A549 (cell line): ENCODE measurements at regions not wholly inside any gene's neighbourhood (a gene's known extent, or its start where the extent isn't known, plus 50 kb on each side); places are given as distances from the start of the nearest gene placed in this dataset.

Experiments
- ATAC-seq, 2 experiments: fragments of 200-7000 bp in 1 of 2; fragments of >200 bp in 1 of 2; cut with Nextera tagmentation in 1 of 2; cut with Tn5 transposase in 1 of 2; 3 replicates each; pipeline versions ENCODE4 v1.8.0 to v1.9.1; 2018 to 2020; ENCODE audit warnings: mild to moderate bottlenecking in 1 of 2, moderate library complexity in 1 of 2
- CTCF ChIA-PET: fragments of 300-600 bp; sonication (Branson Sonifier 250); formaldehyde crosslinking; extraction: SDS; loops from one replicate; lab custom pipeline; 2021; ENCODE audit warnings: antibody characterized with exemption, inconsistent platforms; lab: Yijun Ruan, JAX
- POLR2A ChIA-PET: fragments of 350-600 bp; formaldehyde crosslinking; extraction: SDS; loops from one replicate; lab custom pipeline; 2021; ENCODE audit warnings: antibody characterized with exemption, inconsistent platforms; lab: Yijun Ruan, JAX
- DNase-seq, 2 experiments: peaks; one replicate each; pipeline versions ENCODE4 v3.0.0 to v3.0.0-alpha.2; 2011 to 2016; ENCODE audit warnings: low read depth in 1 of 2, low spot score in 1 of 2
- FAIRE-seq: peaks from 2 replicates; lab custom pipeline; 2011; peaks lifted over from hg19 to GRCh38; lab: Jason Lieb, UNC
- H3K27ac ChIP-seq, 2 experiments: fragments of >200 bp; sonication (Bioruptor Twin); formaldehyde crosslinking; 3 replicates each; pipeline ENCODE4 v1.5.1; 2016 to 2017
- H3K4me1 ChIP-seq: fragments of >200 bp; sonication (Bioruptor Twin); formaldehyde crosslinking; 3 replicates; pipeline ENCODE4 v1.6.1; 2016
- H3K4me2 ChIP-seq: fragments of >200 bp; sonication (Bioruptor Twin); formaldehyde crosslinking; 3 replicates; pipeline ENCODE4 v1.6.1; 2016
- H3K4me3 ChIP-seq: fragments of >200 bp; sonication (Bioruptor Twin); formaldehyde crosslinking; 3 replicates; pipeline ENCODE4 v1.5.1; 2016
- H3K9me3 ChIP-seq: fragments of >200 bp; sonication (Bioruptor Twin); formaldehyde crosslinking; 3 replicates; pipeline ENCODE4 v1.6.1; 2016
- ATOH8 ChIP-seq: fragments of 250-450 bp; sonication (Bioruptor Pico); IDR thresholded peaks from 2 replicates; pipeline ENCODE4 v1.5.0; 2020; ENCODE audit warnings: low read depth, mild to moderate bottlenecking, moderate library complexity
- CBX8 ChIP-seq: fragments of 200-600 bp; sonication (generic); IDR thresholded peaks from 2 replicates; pipeline ENCODE4 v1.6.1; 2016
- CEBPB ChIP-seq, 2 experiments: fragments of >200 bp in 1 of 2; sonication (Bioruptor Twin) in 1 of 2; formaldehyde crosslinking in 1 of 2; IDR thresholded peaks; 2 replicates each; pipeline ENCODE4 v1.6.1; 2012 to 2016
- FOSL2 ChIP-seq, 2 experiments: fragments of 450-650 bp in 1 of 2; fragments of >200 bp in 1 of 2; sonication (Bioruptor Twin) in 1 of 2; formaldehyde crosslinking; IDR thresholded peaks; 2 replicates each; pipeline versions ENCODE4 v1.5.0 to v1.6.1; 2016 to 2020; ENCODE audit warnings: mild to moderate bottlenecking in 1 of 2, moderate library complexity in 1 of 2
- GATA3 ChIP-seq: IDR thresholded peaks from 2 replicates; pipeline ENCODE4 v1.6.1; 2012; ENCODE audit warnings: borderline replicate concordance
- HEYL ChIP-seq: fragments of 250-450 bp; sonication (Bioruptor Pico); IDR thresholded peaks from 2 replicates; pipeline ENCODE4 v1.8.0; 2021; ENCODE audit warnings: mild to moderate bottlenecking, moderate library complexity
- JUNB ChIP-seq: fragments of >200 bp; sonication (Bioruptor Twin); formaldehyde crosslinking; IDR thresholded peaks from 2 replicates; pipeline ENCODE4 v1.6.1; 2016
- MAX ChIP-seq: IDR thresholded peaks from 2 replicates; pipeline ENCODE4 v1.6.1; 2012
- MYC ChIP-seq: IDR thresholded peaks from 2 replicates; pipeline ENCODE4 v1.6.1; 2012; ENCODE audit warnings: mild to moderate bottlenecking, inconsistent platforms, low read length, improper control_type of control experiment, borderline replicate concordance
- NR3C1 ChIP-seq: fragments of >200 bp; sonication (Bioruptor Twin); formaldehyde crosslinking; IDR thresholded peaks from 3 replicates; pipeline ENCODE4 v1.6.1; 2017
- REST ChIP-seq: fragments of 200-600 bp; sonication (generic); IDR thresholded peaks from 2 replicates; pipeline ENCODE4 v1.6.1; 2016; ENCODE audit warnings: antibody characterized with exemption, mild to moderate bottlenecking, moderate library complexity
- RNF2 ChIP-seq: fragments of 200-600 bp; sonication (generic); IDR thresholded peaks from 2 replicates; pipeline ENCODE4 v1.6.1; 2016; ENCODE audit warnings: low read depth, mild to moderate bottlenecking, antibody characterized with exemption, moderate library complexity, borderline replicate concordance
- SMC3 ChIP-seq: fragments of >200 bp; sonication (Bioruptor Twin); formaldehyde crosslinking; IDR thresholded peaks from 3 replicates; pipeline ENCODE4 v1.6.1; 2018; ENCODE audit warnings: inconsistent platforms
- TP53 ChIP-seq: fragments of 250-450 bp; sonication (Bioruptor Pico); IDR thresholded peaks from 2 replicates; pipeline ENCODE4 v1.5.0; 2021; ENCODE audit warnings: mild to moderate bottlenecking, moderate library complexity
- USF2 ChIP-seq: fragments of 450-650 bp; IDR thresholded peaks from 2 replicates; pipeline ENCODE4 v1.6.1; 2014; ENCODE audit warnings: antibody characterized with exemption
- WGBS: methylation state at CpG from one replicate; pipeline ENCODE4 v1.1.6; 2017; ENCODE audit errors: missing lambda C conversion rate; 5-methylcytosine and 5-hydroxymethylcytosine counted together

- TF ChIP-seq MAX = 0 out of 2 replicates have a peak, but pooled peaks have one; percentile 2
- TF ChIP-seq, all 56 proteins: peak for 2
Measured at GRCh38 chr1:199758626-199759255, 268.8 kb upstream of the NR5A2 start (continued).

GRCh38 chr1:199759268-199759730 is 268.2 kb upstream of the NR5A2 start:
- peak overlapping the region; percentile 60 to 85 for H3K27ac ChIP-seq
- POLR2A ChIA-PET = no interaction called here
- peak; percentile 95 to 97 for ATAC-seq

GRCh38 chr1:199762572-199762971 is 264.9 kb upstream of the NR5A2 start:
- POLR2A ChIA-PET = no interaction called here
- Histone ChIP-seq H3K9me3 (peaks cover 34% of the 10 kb centered on the region), H3K4me3 (no peak overlapping the region), H3K4me1 (peaks cover 17% of the 10 kb centered on the region), H3K27ac (no peak overlapping the region), H3K4me2 (no peak overlapping the region)
- no peak for ATAC-seq
- no peak for FAIRE-seq
- DNase-seq = no peak
- CTCF ChIA-PET = interaction anchor here (1.0 kb wide), 1 partner anchor 13 kb away, joined by 3 read pairs; no protein-coding TSS in a partner anchor
- no peak for TF ChIP-seq RNF2
- WGBS = 68% methylated on average over 5 of the region's 5 CpGs

More at GRCh38 chr1:199759268-199759730, 268.2 kb upstream of the NR5A2 start:
- TF ChIP-seq JUNB (peak; percentile 57; the same call in 1 of the 2 replicates), FOSL2 (IDR thresholded peaks at IDR 0.05) (no peak), FOSL2 (CRISPR knock-in tag; IDR thresholded peaks at IDR 0.05) (peak; percentile 44; the same call in 1 of the 2 replicates), ATOH8 (CRISPR knock-in tag) (no peak), MAX (0 out of 2 replicates have a peak, but pooled peaks have one; percentile 1), GATA3 (peak; percentile 27; the same call in 1 of the 2 replicates), TP53 (CRISPR knock-in tag) (no peak)
- FAIRE-seq (no peak), DNase-seq (peak; percentile 46 to 68)
- Histone ChIP-seq H3K4me2 (peak overlapping the region; percentile 62), H3K4me3 (no peak overlapping the region), H3K9me3 (peaks cover 4% of the 10 kb centered on the region; the same call in 2 of the 3 replicates), H3K4me1 (peaks cover 17% of the 10 kb centered on the region)
- 7% methylated on average over 3 of the region's 3 CpGs for WGBS
- CTCF ChIA-PET = interaction anchor here (1.0 kb wide), 1 partner anchor 11 kb away, joined by 3 read pairs; no protein-coding TSS in a partner anchor

GRCh38 chr1:199766218-199766792 is 261.2 kb upstream of the NR5A2 start:
- TF ChIP-seq SMC3 = no peak
- TF ChIP-seq CEBPB (IDR thresholded peaks at IDR 0.05) = peak in 1 of 2 experiments; percentile 79; a peak in 2 of 4 replicates
- TF ChIP-seq, all 56 proteins: peak for 1
- Histone ChIP-seq H3K4me1 (no peaks in the 10 kb centered on the region), H3K4me2 (no peak overlapping the region), H3K4me3 (no peak overlapping the region), H3K27ac (no peak overlapping the region), H3K9me3 (peaks cover 39% of the 10 kb centered on the region)
- POLR2A ChIA-PET = no interaction called here
- ATAC-seq = no peak
- FAIRE-seq = no peak
- DNase-seq = no peak
- CTCF ChIA-PET = no interaction called here

GRCh38 chr1:199767700-199768099 is 259.8 kb upstream of the NR5A2 start:
- ATAC-seq = no peak
- peaks cover 39% of the 10 kb centered on the region for H3K9me3 ChIP-seq
- POLR2A ChIA-PET = no interaction called here
- H3K4me1 ChIP-seq = no peaks in the 10 kb centered on the region
- CTCF ChIA-PET = interaction anchor here (0.9 kb wide), 1 partner anchor 83 kb away, joined by 6 read pairs; no protein-coding TSS in a partner anchor
- TF ChIP-seq FOSL2 (IDR thresholded peaks at IDR 0.05) = no peak
- no peak for TF ChIP-seq FOSL2 (CRISPR knock-in tag; IDR thresholded peaks at IDR 0.05)
- TF ChIP-seq MYC = no peak
- TF ChIP-seq NR3C1 = no peak
- TF ChIP-seq HEYL (CRISPR knock-in tag) = no peak
- no peak for TF ChIP-seq REST
- no peak for TF ChIP-seq CBX8
- TF ChIP-seq USF2 = no peak
- FAIRE-seq = peak; percentile 56
- no peak overlapping the region for H3K4me2 ChIP-seq
- no peak overlapping the region for H3K27ac ChIP-seq
- no peak for DNase-seq
- no peak overlapping the region for H3K4me3 ChIP-seq
- WGBS = 96% methylated on average over 2 of the region's 2 CpGs
